ENCODE measurements at regions not wholly inside any gene's neighbourhood (a gene's known extent, or its start where the extent isn't known, plus 50 kb on each side); places are given as distances from the start of the nearest gene placed in this dataset.
"Not testable (repeated sequence)": the region's sequence is repeated elsewhere in the genome, so short reads cannot be mapped to it uniquely, and the experiment has no call there.

DNA sequence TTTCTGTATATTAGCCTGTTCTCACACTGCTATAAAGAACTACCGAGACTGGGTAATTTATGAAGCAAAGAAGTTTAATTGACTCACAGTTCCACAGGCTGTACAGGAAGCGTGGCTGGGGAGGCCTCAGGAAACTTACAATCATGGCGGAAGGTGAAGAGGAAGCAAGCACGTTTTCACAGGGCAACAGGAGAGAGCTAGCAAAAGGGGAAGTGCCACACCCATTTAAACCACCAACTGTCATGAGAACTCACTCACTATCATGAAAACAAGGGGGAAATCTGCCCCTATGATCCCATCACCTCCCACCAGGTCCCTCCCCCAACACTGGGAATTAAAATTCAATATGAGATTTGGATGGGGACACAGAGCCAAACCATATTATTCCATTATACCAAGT lies 358.6 kb downstream of the OTUD1 start:
- not testable (repeated sequence) for TF ChIP-seq CTCF (conservative IDR thresholded peaks at IDR 0.05; ENCODE audit: low read length); EZH2phosphoT487 (IDR thresholded peaks at IDR 0.05; ENCODE audit: borderline replicate concordance, low read depth, low read length)

Data from OCI-LY7 (cell line).